HG03432 (cell line): ENCODE measurements at regions not wholly inside any gene's neighbourhood (a gene's known extent, or its start where the extent isn't known, plus 50 kb on each side); places are given as distances from the start of the nearest gene placed in this dataset.

ENCODE experiments used
- ATAC-seq: cut with Tn5 transposase; IDR thresholded peaks from one replicate; pipeline ENCODE4 v1.9.1; 2021; ENCODE audit warnings: mild to moderate bottlenecking, moderate library complexity; ENCODE audit not compliant: unreplicated experiment

GRCh38 chr2:185891403-185891802 is 152.8 kb downstream of the FSIP2 start:
- ATAC-seq = no peak

GRCh38 chr2:185891804-185892411 is 153.3 kb downstream of the FSIP2 start:
- ATAC-seq = no peak

GRCh38 chr2:185892484-185892883 is 153.9 kb downstream of the FSIP2 start:
- no peak for ATAC-seq

GRCh38 chr2:185894223-185894622 is 155.6 kb downstream of the FSIP2 start:
- no peak for ATAC-seq

- no peak for ATAC-seq
Measured at GRCh38 chr2:185895828-185896693, 157.5 kb downstream of the FSIP2 start.

- ATAC-seq = no peak
Measured at GRCh38 chr2:185899366-185899765, 160.8 kb downstream of the FSIP2 start.

- no peak for ATAC-seq
Measured at GRCh38 chr2:185919155-185919554, 180.6 kb downstream of the FSIP2 start.

GRCh38 chr2:185921048-185921756 is 182.6 kb downstream of the FSIP2 start:
- ATAC-seq = no peak

- no peak for ATAC-seq
Measured at GRCh38 chr2:185934232-185934631, 195.6 kb downstream of the FSIP2 start.

GRCh38 chr2:185939858-185940257 is 201.3 kb downstream of the FSIP2 start:
- no peak for ATAC-seq

GRCh38 chr2:185942855-185943254 is 204.3 kb downstream of the FSIP2 start:
- no peak for ATAC-seq

- ATAC-seq = no peak
Measured at GRCh38 chr2:185947722-185948121, 209.1 kb downstream of the FSIP2 start.

- ATAC-seq = no peak
Measured at GRCh38 chr2:185952100-185952499, 213.5 kb downstream of the FSIP2 start.

- no peak for ATAC-seq
Measured at GRCh38 chr2:185954389-185954788, 215.8 kb downstream of the FSIP2 start.

- ATAC-seq = no peak
Measured at GRCh38 chr2:185955050-185955449, 216.4 kb downstream of the FSIP2 start.

- no peak for ATAC-seq
Measured at GRCh38 chr2:185967335-185967734, 228.7 kb downstream of the FSIP2 start.

GRCh38 chr2:185970148-185970852 is 231.7 kb downstream of the FSIP2 start:
- no peak for ATAC-seq

GRCh38 chr2:185978634-185979407 is 240.2 kb downstream of the FSIP2 start:
- no peak for ATAC-seq

GRCh38 chr2:185979546-185980071 is 241.0 kb downstream of the FSIP2 start:
- no peak for ATAC-seq

GRCh38 chr2:185980944-185981343 is 242.3 kb downstream of the FSIP2 start:
- ATAC-seq = no peak
